OCI-M1 (cell line): ENCODE measurements at regions not wholly inside any gene's neighbourhood (a gene's known extent, or its start where the extent isn't known, plus 50 kb on each side); places are given as distances from the start of the nearest gene placed in this dataset.

Source experiments
- DNase-seq: peaks from one replicate; lab custom pipeline; 2025; lab: John Stamatoyannopoulos, UW

DNA sequence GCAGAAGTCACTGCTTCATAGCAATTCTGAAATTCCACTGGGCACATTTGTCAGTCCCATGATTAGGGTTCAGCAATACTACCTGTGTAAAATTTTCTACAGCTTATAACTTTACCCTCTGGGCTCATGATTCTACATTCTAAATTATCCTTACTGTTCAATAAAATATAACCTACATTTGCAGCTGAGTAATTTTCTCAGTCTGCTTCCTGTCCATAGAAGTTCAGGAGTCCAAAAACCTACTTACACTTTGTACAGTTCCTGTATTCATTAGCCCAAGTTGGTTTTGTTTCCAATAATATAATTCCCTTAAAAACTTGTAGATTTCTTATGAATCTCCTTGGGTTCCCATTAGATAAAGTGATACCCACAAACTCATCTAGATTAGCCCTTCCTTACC is 295.3 kb downstream of the SP3 start:
- no peak for DNase-seq

DNA sequence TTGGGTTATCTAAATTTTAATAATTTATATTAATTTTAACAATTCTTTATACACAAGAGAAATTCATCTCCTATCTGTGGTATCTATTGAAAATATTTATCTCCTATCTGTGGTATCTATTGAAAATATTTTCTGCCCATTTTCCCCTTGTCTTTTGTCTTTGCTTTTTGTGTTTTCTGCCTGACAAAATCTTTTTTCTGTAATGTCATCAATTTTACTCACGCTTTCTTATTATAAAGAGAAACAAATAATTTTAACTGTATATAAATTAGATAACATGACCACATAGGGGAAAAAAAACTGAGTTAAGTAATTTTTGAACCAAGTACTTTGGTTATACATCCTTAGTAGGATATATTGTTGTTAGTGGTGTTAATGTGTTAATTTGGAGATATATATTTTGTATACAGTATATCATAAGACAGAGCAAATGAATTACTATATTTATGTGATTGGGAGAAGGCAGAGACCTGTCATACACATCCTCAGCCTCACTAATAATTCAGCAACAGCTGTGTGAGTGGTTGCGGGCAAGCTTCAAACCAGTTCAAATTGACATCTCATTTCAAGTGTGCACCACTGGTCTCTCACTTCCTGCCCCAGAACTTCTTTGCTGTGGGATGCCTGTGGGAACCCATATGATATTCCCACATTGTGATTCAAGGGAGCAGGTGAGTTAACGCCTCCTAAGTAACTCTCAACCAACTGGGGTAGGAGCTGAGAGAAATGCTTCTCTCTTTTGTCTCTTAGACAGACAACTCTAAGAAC is 292.4 kb downstream of the SP3 start:
- DNase-seq, result no peak

DNA sequence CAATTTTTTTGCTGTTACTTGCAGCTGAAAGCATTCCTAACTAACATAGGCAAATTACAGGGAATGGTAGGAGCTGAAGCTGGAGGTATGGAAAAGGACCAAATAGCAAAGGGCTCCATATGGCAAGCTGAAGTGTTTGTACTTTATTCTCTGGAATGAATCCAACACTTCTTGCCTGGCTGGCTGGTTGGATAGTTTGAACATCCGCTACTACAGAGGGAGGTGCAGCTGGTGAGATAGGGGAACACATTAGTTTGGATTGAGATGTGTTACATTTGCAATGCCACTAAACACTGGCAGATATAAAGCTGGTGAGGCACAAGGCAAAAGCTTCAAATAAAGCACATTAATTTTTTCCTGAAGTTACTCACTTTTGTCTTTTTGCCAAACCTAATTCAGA is 291.5 kb downstream of the SP3 start:
- DNase-seq, result no peak

DNA sequence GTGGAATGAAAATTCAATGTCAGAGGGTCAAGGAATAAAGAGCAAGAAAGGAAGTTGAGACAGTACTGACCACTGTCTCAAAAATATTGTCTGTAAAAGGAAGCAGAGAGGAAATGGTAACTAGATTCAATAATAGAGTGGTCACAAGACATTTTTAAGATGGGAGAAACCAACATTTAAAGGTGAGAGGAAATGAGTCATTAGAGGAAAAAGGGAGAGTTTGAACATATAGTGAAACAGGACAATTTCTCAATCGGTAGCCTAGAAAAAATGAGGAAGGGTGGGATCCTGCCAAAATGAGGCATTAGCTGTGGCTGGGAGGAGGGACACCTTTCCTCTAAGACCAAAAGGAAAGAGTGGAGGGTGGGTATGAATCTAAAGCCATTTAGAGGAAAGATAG is 288.5 kb downstream of the SP3 start:
- DNase-seq, result no peak

DNA sequence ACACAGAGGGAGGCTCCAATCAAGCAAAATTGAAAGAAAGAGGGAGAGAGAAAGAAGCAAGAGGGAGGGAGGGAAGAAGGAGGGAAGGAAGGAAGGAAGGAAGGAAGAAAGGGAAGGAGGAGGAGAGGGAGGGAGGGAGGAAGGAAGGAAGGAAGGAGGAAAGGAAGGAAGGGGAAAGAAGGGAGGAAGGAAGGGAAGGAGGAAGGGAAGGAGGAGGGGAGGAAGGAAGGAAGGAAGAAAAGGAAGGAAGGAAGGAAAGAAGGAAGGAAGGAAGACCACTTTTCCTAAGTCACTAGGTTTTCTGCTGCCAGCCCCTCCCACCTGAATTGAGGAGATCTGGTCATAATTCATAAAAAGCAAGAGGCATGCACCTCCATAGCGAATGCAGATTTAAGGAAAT is 287.0 kb downstream of the SP3 start:
- DNase-seq, result no peak

DNA sequence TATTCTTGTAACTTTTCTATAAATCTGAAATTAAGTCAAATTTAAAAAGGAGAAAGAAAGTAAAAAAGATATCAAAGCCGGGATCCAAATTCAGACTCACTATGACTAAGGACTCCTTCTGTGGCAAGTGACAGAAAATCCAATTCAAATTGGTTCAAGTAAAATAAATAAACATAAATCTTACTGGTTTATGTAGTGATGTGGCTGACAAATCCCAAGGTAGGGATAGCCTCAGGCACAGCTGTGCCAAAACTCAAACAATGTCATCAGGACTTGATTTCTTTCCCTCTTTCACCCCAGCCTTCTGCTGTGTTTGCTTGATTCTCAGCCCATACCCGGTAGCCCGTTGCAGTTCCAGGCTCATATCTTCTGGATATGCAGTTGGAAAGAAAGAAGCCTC is 284.6 kb downstream of the SP3 start:
- DNase-seq, result no peak

DNA sequence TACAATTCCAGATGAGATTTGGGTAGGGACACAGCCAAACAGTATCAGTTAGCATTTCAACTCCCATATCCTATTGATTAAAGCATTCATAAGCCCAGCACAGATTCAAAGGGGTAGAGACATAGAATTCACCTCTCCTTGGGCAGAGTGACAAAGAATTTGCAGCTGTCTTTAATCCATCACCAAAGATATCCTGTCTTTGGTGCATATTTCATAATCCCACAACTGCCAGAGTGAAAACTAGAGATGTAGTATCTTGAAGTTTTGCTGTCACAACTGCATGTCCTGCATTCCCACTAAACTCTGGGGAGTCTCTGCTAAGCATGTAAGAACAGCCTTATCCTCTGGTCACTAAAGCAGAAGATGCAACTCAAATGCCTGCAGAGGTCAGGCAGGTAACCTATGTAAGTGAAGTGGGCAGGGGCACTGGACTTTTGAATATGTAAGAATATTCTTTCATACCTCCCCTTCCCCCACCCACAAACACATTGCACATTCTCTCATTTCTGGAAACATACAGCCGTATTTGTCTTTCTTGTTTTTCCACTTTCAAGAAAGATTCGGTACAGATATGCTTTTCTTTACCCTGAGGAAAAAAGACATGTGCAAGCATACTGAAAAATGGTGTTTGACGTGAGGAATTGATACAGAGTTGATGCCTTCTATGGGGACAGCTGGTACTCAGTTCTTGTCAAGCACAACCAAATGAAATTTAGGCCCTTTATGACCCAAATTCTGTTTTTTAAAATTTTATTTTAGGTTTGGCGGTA is 283.1 kb downstream of the SP3 start:
- DNase-seq, result no peak

DNA sequence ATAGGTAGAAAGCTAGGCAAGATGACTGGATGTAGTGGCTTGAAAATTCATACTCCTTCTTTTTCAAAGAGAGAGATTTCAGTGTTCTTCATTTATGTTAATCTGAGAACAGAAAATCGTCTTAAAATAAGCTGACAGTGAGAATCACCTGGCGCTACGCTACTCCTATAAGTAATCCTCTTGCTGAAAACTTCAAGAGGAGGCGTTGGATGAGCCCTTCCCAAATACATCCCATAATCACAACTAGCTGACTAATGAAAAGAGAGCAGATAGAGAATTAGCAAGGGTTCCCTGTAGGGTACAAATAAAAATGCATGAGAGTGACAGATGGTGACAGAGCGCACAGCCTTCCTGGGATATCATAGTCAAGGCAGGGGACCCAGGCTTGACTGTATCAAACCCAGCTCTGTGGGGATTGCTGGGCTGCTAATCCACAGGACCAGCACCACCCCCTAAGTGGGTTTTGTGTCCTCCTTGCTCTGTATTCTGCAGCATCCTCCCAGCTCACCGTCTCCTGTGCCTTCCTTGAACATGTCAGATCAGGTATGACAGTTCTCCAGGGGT is 280.2 kb downstream of the SP3 start:
- DNase-seq, result no peak

DNA sequence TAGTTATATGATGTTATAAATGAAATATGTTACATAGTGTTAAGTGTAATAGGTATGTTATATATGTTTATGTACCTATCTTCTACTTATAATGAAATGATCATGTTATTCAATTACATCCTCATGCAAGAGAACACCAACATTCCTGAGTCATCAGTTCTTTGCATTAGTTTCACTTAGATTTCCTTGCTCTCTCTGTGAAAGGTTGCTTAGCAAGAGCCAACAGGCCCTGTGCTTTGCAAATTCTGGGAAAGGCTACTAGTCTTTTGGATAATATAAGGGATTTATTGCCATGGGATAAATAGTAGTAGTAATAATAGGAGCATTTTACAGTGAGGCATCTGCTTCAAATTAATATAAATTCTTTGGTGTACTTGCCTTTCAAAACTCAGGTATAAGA is 274.8 kb downstream of the SP3 start:
- DNase-seq, result no peak

DNA sequence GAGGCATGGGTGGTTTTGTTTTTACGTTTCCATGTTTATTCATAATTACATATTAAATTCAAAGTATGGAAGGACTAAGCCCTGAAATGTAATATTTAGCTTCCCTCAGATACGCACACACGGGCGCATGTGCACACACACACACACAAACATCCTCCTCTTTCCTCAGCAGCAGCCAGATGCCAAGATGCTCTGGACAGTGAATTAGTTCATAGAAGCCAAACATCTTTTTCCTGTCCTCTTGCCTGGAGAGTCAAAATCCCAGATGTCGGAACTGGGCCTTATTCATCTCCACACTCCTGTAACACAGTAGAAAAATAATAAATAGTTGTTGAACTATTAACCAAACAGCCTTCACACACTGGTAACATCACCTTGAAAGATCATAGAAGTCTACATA is 273.1 kb downstream of the SP3 start:
- DNase-seq, result no peak

DNA sequence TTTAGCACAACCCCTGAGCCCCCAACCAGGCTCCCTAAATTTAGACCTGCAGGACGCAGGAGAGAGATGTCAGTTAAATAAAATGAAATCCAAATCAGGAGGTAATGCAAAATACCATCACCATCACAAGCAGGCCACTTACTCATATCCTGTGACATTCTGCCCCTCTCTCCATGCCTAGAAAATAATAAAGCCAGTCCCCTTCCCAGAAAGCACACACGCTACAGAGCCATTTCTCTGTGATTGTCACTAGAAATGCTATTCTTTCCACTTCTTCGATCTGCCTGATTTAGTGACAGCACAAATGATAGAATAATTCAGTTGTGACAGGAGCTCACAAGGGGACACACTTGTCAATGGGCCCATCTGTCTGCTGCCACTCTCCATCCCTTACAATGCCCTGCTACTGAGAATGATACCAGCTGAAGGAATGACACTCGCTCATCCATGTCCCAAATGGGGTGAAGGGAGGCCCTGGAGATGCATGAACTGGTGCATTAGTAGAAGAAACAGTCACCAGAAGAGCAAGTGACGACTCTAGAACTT is 272.1 kb downstream of the SP3 start:
- DNase-seq, result no peak

DNA sequence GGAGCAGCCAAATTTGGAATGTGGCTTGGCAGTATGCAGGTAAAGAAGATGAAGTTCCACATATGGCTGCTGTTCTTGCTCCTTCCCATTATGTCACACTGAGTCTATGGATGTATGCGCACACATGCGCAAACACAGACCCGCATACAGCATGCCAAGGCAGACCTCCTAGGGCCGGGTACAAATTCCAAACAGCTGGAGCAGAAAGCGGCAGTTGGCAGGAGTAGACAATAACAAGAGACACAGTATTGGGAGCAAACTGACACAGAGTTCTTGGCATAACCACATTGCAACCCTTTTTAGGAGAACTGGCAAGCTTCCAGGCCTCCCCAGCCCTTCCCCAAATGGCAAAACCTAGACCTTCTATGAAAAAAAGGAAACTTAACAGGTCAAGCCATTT is 268.9 kb downstream of the SP3 start:
- no peak for DNase-seq

DNA sequence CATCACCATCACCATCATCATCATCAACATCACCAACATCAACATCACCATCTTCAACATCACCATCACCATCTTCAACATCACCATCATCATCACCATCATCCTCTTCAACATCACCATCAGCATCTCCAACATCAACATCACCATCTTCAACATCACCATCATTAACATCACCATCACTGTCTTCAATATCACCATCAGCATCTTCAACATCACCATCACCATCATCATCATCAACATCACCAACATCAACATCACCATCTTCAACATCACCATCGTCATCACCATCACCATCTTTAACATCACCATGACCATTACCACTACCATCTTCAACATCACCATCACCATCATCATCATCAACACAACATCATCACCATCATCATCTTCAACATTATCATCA is 267.2 kb downstream of the SP3 start:
- DNase-seq, result no peak

DNA sequence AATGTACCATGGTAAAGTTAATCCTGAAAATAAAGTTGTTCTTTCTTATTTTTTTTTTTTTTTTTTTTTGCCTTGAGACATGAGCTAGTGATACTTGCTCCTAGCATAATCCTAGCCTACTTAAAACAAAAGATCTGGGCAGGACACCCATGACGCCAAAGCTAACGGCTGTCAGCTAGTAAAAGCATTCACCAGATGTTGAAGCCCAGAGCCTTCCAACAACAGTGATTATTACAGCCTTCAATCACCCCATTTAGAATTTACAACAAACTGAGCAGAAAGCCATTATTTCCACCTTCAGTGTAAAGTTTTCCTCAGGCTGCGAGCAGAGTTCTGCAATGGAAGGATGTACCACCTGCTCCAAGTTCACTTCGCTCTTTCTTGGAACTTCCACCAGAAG is 259.5 kb downstream of the SP3 start:
- DNase-seq, result no peak

DNA sequence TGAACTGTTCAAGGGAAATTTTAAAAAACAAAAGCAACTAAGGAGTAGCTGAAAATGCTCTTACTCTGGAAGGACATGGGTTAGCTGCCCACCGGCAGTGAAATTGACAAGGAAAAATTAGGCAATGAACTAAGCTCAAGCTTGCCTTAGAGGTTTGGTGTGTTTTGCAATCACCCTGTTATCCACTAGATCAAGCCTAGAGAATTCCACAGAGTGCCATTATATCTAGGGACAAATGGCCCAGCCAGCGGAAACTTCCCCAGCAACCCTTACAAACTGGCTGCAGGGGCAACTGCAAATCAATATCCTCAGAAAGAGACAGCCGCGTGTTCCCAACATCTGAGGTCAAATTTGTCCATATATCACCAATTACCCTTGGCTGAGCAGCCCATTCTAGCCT is 258.2 kb downstream of the SP3 start:
- no peak for DNase-seq

DNA sequence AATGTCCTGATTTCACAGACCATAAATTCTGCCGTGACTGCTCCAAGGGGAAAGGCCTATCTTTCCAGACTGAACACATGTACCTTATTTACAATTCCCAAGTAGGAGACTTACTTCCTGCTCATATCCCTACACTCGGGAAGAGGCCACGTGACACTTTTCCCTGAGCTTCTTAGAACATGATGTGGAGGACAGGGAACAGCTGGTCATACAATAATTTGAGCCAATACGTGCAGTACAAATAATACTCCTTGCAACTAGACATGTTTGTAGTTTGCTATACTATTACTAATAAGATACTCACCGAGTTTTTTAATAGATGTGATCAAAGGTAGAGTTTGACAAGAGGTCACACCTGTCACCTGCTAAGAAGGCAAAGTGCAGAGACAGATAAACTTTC is 256.4 kb downstream of the SP3 start:
- DNase-seq, result no peak

DNA sequence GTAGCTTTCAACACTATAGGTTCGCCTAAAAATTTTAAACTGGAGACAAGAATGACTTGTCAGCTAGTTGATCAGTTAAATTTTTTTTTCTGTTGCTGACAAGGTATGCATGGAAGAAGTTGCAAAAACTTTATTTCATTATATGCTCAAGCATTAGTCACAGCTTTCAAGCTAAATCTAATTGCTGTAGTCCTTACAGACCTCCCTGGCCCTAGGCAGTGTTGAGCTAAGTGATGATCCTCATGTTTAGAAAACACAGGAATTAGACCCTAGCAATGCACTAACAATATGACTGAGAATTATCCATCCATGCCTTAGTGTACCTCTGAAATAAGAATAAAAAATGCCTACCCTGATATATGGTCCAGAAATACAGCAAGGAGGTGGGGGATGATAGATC is 253.4 kb downstream of the SP3 start:
- DNase-seq, result no peak

DNA sequence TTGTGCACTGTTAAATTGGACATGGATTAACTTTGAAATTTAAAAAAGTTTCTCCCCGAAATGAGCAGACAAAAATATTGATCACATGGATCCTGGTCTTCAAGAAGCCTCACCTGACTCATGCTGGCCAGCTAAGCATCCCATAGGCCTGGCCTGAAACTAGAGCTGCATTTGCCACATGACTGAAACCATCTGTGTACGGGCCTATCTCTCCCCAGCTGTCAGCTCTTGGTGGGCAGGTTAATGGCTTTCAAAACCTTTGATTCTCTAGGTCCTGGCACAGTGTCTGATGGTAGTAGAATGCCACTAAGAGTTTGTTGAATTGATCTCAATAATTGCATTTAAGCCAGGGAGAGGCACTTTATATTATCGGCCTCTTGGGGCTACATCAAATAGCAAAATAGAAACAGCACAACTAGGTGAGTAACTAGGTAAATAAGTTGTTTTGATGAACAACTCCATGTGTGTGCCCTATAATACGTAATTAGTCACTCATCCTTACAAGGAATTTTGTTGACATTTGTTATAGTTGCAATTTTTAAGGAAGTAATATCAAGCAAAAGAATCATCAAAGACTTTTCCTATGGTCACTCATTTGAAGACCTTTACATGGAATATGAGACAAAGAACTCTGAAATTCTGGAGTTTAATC is 251.1 kb downstream of the SP3 start:
- DNase-seq, result no peak

DNA sequence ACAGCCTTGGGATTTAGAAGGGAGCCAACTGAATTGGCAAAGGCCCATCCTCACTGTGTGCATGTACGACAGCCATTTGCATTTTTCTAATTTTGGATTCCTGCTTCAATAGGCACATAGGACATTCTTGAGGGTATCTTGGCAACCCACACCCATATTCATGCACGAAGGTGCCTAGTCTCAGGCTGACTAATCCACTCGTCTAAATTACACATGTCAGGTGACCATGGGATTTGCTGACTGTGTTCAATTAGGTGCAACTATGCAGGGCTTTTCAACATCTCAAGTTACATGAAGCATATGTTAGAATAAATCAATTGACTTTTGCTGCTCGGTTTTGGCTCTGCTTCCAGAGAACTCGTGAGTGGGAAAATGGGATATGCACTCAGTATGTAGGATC is 249.7 kb downstream of the SP3 start:
- DNase-seq, result no peak

DNA sequence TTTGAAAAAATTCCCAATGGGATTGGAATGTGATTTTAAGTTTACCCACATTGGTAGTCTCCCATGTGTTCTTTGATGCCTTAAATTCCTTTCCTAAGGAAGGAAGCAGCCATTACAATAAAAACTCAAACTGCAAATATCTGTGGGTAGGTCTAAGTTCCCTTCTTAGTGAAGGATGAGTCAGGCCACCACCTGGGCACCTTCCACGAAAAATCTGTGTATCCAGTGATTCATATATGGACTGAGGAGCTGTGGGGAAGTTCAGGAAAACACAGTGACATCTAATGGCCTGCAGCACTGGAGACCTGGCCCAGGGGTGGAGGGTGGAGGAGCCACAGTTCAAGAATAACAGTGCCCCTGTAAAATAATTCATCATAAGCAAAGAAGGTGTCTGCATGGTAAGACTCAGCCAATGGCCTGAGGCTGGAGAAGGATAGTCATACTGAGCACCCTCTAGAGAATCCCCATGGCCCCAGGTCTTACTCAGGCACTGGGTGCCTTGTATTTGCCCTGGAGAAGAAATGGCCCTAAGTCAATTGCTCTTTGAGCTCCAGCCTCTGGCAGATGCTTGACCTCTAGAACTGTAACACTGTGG is 248.6 kb downstream of the SP3 start:
- DNase-seq, result no peak

DNA sequence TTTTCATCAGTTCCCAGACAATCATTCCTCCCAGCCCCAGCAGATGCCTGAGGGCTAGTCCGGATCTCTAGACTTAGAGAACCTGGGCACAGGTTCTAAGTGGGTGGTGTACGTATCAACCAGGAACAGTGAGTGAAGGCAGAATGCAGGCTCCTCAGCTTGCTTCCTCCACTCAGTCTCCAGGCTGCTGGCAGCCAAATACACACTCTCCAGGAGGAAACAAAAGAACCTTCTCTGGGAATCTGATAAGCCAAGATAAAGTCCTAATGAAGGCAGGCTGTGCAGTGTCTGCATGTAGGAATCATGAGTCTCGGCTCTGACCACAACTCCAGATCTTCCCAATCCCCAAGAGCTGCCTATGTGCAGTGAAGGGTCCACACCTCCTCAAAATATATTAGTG is 245.7 kb downstream of the SP3 start:
- DNase-seq, result no peak

DNA sequence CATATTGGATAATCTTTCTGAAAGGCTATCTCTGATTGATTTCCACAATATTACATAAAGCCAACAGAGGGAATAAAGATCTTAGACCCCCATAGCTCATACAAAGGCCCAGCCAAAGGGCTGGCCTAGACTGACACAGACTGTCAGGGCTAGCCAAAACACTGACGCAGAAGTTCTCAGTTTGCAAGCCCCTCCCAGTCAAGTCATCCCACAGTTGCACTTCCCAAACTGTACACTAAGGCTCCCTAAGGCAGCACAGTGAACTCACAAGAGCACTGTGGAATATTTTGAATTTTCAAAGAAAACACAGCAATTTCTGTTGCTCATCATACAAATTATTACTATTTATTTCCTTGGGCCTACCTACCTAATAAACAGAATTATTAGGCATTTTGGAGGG is 244.9 kb downstream of the SP3 start:
- no peak for DNase-seq
